ENCODE measurements at regions not wholly inside any gene's neighbourhood (a gene's known extent, or its start where the extent isn't known, plus 50 kb on each side); places are given as distances from the start of the nearest gene placed in this dataset.

DNA sequence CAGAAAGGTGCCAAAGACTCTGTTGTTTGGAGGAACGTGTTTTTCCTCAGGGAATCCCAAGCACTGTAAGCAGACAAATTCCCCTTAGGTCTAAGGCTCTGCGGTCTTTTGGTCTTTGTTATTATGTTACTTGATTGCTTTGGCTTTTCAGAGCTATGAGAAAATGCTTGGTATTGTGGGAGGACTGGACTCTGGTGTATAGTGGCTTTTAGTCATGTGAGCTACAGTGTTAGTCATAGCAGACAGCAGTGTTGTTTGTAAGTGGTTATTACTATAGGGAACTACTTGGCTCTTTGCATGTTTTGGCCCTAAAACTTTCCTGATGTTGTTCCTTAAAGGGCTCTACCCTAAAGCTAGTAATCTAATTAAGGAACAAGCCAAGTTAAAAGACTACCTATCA, 956.2 kb upstream of the LRATD1 start:
- TF ChIP-seq CTCF (IDR thresholded peaks at IDR 0.05) (no peak), EZH2 (IDR thresholded peaks at IDR 0.05; ENCODE audit: borderline replicate concordance, insufficient read depth, low read depth, low read length, poor library complexity, severe bottlenecking) (no peak)

Measured in B cell (primary cell).